ENCODE measurements at regions not wholly inside any gene's neighbourhood (a gene's known extent, or its start where the extent isn't known, plus 50 kb on each side); places are given as distances from the start of the nearest gene placed in this dataset.
A peak's percentile ranks its signal among the peaks of the same experiment; 100 is the strongest.

GRCh38 chr16:80161799-80162739 is 378.7 kb upstream of the DYNLRB2 start:
- ChIA-PET CTCF (no interaction called here), POLR2A (no interaction called here)
- DNase-seq (ENCODE audit: low read depth, low spot score), result no peak

GRCh38 chr16:80158766-80159165 is 382.0 kb upstream of the DYNLRB2 start:
- POLR2A ChIA-PET, result no interaction called here
- no peaks in the 10 kb centered on the region for H3K27me3 ChIP-seq (ENCODE audit: control insufficient read depth, insufficient read depth, low read length)
- H3K27ac ChIP-seq (ENCODE audit: low read depth, low read length), result no peak overlapping the region
- no peak overlapping the region for H3K4me3 ChIP-seq (ENCODE audit: low read depth, low read length)
- CTCF ChIA-PET, result interaction anchor here (1.4 kb wide), 1 partner anchor 14 kb away, joined by 3 read pairs; no protein-coding TSS in a partner anchor
- TF ChIP-seq CTCF (IDR thresholded peaks at IDR 0.05; ENCODE audit: low read depth, low read length), result no peak
- peak; percentile 24 for DNase-seq (ENCODE audit: low read depth, low spot score)
- no peaks in the 10 kb centered on the region for H3K9me3 ChIP-seq (ENCODE audit: control insufficient read depth, insufficient read depth, low read length)

More at GRCh38 chr16:80161799-80162739, 378.7 kb upstream of the DYNLRB2 start:
- Histone ChIP-seq H3K9me3 (ENCODE audit: control insufficient read depth, insufficient read depth, low read length) (peaks cover 5% of the 10 kb centered on the region; the same call in 1 of the 2 replicates), H3K27me3 (ENCODE audit: control insufficient read depth, insufficient read depth, low read length) (no peaks in the 10 kb centered on the region), H3K27ac (ENCODE audit: low read depth, low read length) (no peak overlapping the region), H3K4me3 (ENCODE audit: low read depth, low read length) (no peak overlapping the region)
- no peak for TF ChIP-seq CTCF (IDR thresholded peaks at IDR 0.05; ENCODE audit: low read depth, low read length)

- no peak overlapping the region for H3K4me3 ChIP-seq (ENCODE audit: low read depth, low read length)
- H3K27ac ChIP-seq (ENCODE audit: low read depth, low read length), result no peak overlapping the region
- no peaks in the 10 kb centered on the region for H3K9me3 ChIP-seq (ENCODE audit: control insufficient read depth, insufficient read depth, low read length)
- ChIA-PET CTCF (interaction anchor here (1.4 kb wide), 1 partner anchor 13 kb away, joined by 5 read pairs; no protein-coding TSS in a partner anchor), POLR2A (interaction anchor here (0.6 kb wide), 1 partner anchor 289 kb away, joined by 6 read pairs; no protein-coding TSS in a partner anchor)
- H3K27me3 ChIP-seq (ENCODE audit: control insufficient read depth, insufficient read depth, low read length), result no peaks in the 10 kb centered on the region
- no peak for TF ChIP-seq CTCF (IDR thresholded peaks at IDR 0.05; ENCODE audit: low read depth, low read length)
- DNase-seq (ENCODE audit: low read depth, low spot score), result no peak
Observed at GRCh38 chr16:80151722-80152111, 389.1 kb upstream of the DYNLRB2 start.

GRCh38 chr16:80150978-80151721 is 389.6 kb upstream of the DYNLRB2 start:
- no peaks in the 10 kb centered on the region for H3K9me3 ChIP-seq (ENCODE audit: control insufficient read depth, insufficient read depth, low read length)
- DNase-seq (ENCODE audit: low read depth, low spot score), result no peak
- no peak overlapping the region for H3K27ac ChIP-seq (ENCODE audit: low read depth, low read length)
- no peaks in the 10 kb centered on the region for H3K27me3 ChIP-seq (ENCODE audit: control insufficient read depth, insufficient read depth, low read length)
- TF ChIP-seq CTCF (IDR thresholded peaks at IDR 0.05; ENCODE audit: low read depth, low read length), result no peak
- ChIA-PET POLR2A (no interaction called here), CTCF (no interaction called here)
- no peak overlapping the region for H3K4me3 ChIP-seq (ENCODE audit: low read depth, low read length)

- no peak overlapping the region for H3K27ac ChIP-seq (ENCODE audit: low read depth, low read length)
- CTCF ChIA-PET, result no interaction called here
- no peaks in the 10 kb centered on the region for H3K27me3 ChIP-seq (ENCODE audit: control insufficient read depth, insufficient read depth, low read length)
- no peak for DNase-seq (ENCODE audit: low read depth, low spot score)
- H3K4me3 ChIP-seq (ENCODE audit: low read depth, low read length), result no peak overlapping the region
- H3K9me3 ChIP-seq (ENCODE audit: control insufficient read depth, insufficient read depth, low read length), result no peaks in the 10 kb centered on the region
- POLR2A ChIA-PET, result no interaction called here
- no peak for TF ChIP-seq CTCF (IDR thresholded peaks at IDR 0.05; ENCODE audit: low read depth, low read length)
Observed at GRCh38 chr16:80148826-80149225, 392.0 kb upstream of the DYNLRB2 start.
